ENCODE measurements at regions not wholly inside any gene's neighbourhood (a gene's known extent, or its start where the extent isn't known, plus 50 kb on each side); places are given as distances from the start of the nearest gene placed in this dataset.

GRCh38 chr11:112828421-112828820 lies 132.8 kb upstream of the NCAM1 start:
- TF ChIP-seq CTCF (IDR thresholded peaks at IDR 0.05; ENCODE audit: low read depth, low read length) (no peak), EZH2phosphoT487 (IDR thresholded peaks at IDR 0.05; ENCODE audit: low read depth) (no peak)

All from OCI-LY3 (cell line).